PC-9 (cell line): ENCODE measurements at regions not wholly inside any gene's neighbourhood (a gene's known extent, or its start where the extent isn't known, plus 50 kb on each side); places are given as distances from the start of the nearest gene placed in this dataset.

ENCODE experiments used
- BruUV-seq: library from RNA; stranded (reverse); fragments of 400-500 nt; replicated peaks from 2 replicates; lab custom pipeline; 2021; lab: Mats Ljungman, UMichigan
- CTCF ChIA-PET: fragments of 300-600 bp; sonication (Branson Sonifier 250); formaldehyde crosslinking; loops from one replicate; lab custom pipeline; 2022; ENCODE audit warnings: antibody characterized with exemption; lab: Charles Lee
- POLR2A ChIA-PET: fragments of 300-600 bp; sonication (Branson Sonifier 250); formaldehyde crosslinking; loops from one replicate; lab custom pipeline; 2022; ENCODE audit warnings: antibody characterized with exemption; ENCODE audit not compliant: unreplicated experiment; lab: Charles Lee
- DNase-seq, 2 experiments: peaks; one replicate each; pipeline versions ENCODE4 v3.0.0 to v3.0.0-alpha.2; 2015 to 2022; ENCODE audit warnings: mixed read lengths in 1 of 2
- H2AFZ ChIP-seq: fragments of 200-600 bp; sonication (generic); 2 replicates; pipeline ENCODE4 v1.8.1; 2017; ENCODE audit warnings: antibody characterized with exemption
- H3F3A ChIP-seq: fragments of 200-600 bp; sonication (generic); 2 replicates; pipeline ENCODE4 v1.8.1; 2017; ENCODE audit warnings: antibody characterized with exemption, mild to moderate bottlenecking, low read depth; ENCODE audit not compliant: insufficient read depth
- H3K27ac ChIP-seq: fragments of 200-600 bp; sonication (generic); 2 replicates; pipeline ENCODE4 v1.6.1; 2016; ENCODE audit warnings: mixed run types
- H3K27me3 ChIP-seq: fragments of 200-600 bp; sonication (generic); 2 replicates; pipeline ENCODE4 v1.6.1; 2016; ENCODE audit warnings: low read depth, mixed run types; ENCODE audit not compliant: insufficient read depth
- H3K36me3 ChIP-seq: fragments of 200-600 bp; sonication (generic); 2 replicates; pipeline ENCODE4 v1.6.1; 2016; ENCODE audit warnings: low read depth, mixed run types
- H3K4me1 ChIP-seq: fragments of 200-600 bp; sonication (generic); replicated peaks from 2 replicates; pipeline ENCODE4 v1.6.1; 2016; ENCODE audit warnings: mixed run types; ENCODE audit not compliant: insufficient read depth
- H3K4me2 ChIP-seq: fragments of 200-600 bp; sonication (generic); 2 replicates; pipeline ENCODE4 v1.6.1; 2017; ENCODE audit warnings: mixed run types
- H3K4me3 ChIP-seq: fragments of 200-600 bp; sonication (generic); 2 replicates; pipeline ENCODE4 v1.6.1; 2016; ENCODE audit warnings: mixed run types
- H3K79me2 ChIP-seq: fragments of 200-600 bp; sonication (generic); 2 replicates; pipeline ENCODE4 v1.6.1; 2017; ENCODE audit warnings: low read depth, mixed run types
- H3K9me2 ChIP-seq: fragments of 200-600 bp; sonication (generic); 2 replicates; pipeline ENCODE4 v1.8.1; 2017; ENCODE audit warnings: mild to moderate bottlenecking; ENCODE audit not compliant: insufficient read depth
- H3K9me3 ChIP-seq: fragments of 200-600 bp; sonication (generic); 2 replicates; pipeline ENCODE4 v1.8.1; 2016; ENCODE audit warnings: low read depth; ENCODE audit not compliant: insufficient read depth
- H4K20me1 ChIP-seq: fragments of 200-600 bp; sonication (generic); 2 replicates; pipeline ENCODE4 v1.8.1; 2017; ENCODE audit not compliant: insufficient read depth
- CTCF ChIP-seq: fragments of 200-600 bp; sonication (generic); conservative IDR thresholded peaks from 2 replicates; pipeline ENCODE4 v1.6.1; 2017; ENCODE audit warnings: mixed run types, antibody characterized with exemption, mild to moderate bottlenecking, moderate library complexity
- EZH2 ChIP-seq: fragments of 200-600 bp; sonication (generic); IDR thresholded peaks from 2 replicates; pipeline ENCODE4 v1.8.0; 2017; ENCODE audit warnings: antibody characterized with exemption, low read depth
- intact Hi-C: fragments of 100-400 bp; cut with micrococcal nuclease; formaldehyde crosslinking; loops from one replicate; pipeline ENCODE4 v1.10.0; 2022; ENCODE audit not compliant: unreplicated experiment

- H3F3A ChIP-seq, result no peaks in the 10 kb centered on the region
- H3K79me2 ChIP-seq, result no peaks in the 10 kb centered on the region
- TF ChIP-seq CTCF (no peak), EZH2 (no peak)
- H3K9me3 ChIP-seq, result no peaks in the 10 kb centered on the region; the same call in 1 of the 2 replicates
- ChIA-PET POLR2A (interaction anchor here (0.6 kb wide), 1 partner anchor 827 kb away, joined by 19 read pairs; no protein-coding TSS in a partner anchor), CTCF (no interaction called here)
- no peak overlapping the region for H3K4me3 ChIP-seq
- H3K27ac ChIP-seq, result no peak overlapping the region
- no peak overlapping the region for H2AFZ ChIP-seq
- H3K27me3 ChIP-seq, result no peaks in the 10 kb centered on the region
- no peaks in the 10 kb centered on the region for H3K4me1 ChIP-seq
- intact Hi-C loops, result no loop called here
- H3K4me2 ChIP-seq, result no peak overlapping the region
- H3K9me2 ChIP-seq, result no peaks in the 10 kb centered on the region
- no peaks in the 10 kb centered on the region for H3K36me3 ChIP-seq
- no peak for DNase-seq
- no TSS peak for BruUV-seq
- H4K20me1 ChIP-seq, result no peaks in the 10 kb centered on the region
These were observed 327.3 kb downstream of the INHBA start for GRCh38 chr7:41375582-41375981.

GRCh38 chr7:41374150-41374848, 328.6 kb downstream of the INHBA start:
- Histone ChIP-seq H3K27me3 (no peaks in the 10 kb centered on the region), H3K4me1 (no peaks in the 10 kb centered on the region), H3K4me3 (no peak overlapping the region), H3K79me2 (no peaks in the 10 kb centered on the region), H3K9me3 (no peaks in the 10 kb centered on the region; the same call in 1 of the 2 replicates), H3F3A (no peaks in the 10 kb centered on the region), H4K20me1 (no peaks in the 10 kb centered on the region), H3K9me2 (no peaks in the 10 kb centered on the region), H3K36me3 (no peaks in the 10 kb centered on the region), H2AFZ (no peak overlapping the region), H3K4me2 (no peak overlapping the region), H3K27ac (no peak overlapping the region)
- POLR2A ChIA-PET, result no interaction called here
- no TSS peak for BruUV-seq
- CTCF ChIA-PET, result no interaction called here
- DNase-seq, result peak in 1 of 2 experiments; percentile 14
- intact Hi-C loops, result no loop called here
- no peak for TF ChIP-seq CTCF
- no peak for TF ChIP-seq EZH2

- H3K9me3 ChIP-seq, result peaks cover 6% of the 10 kb centered on the region; the same call in 1 of the 2 replicates
- TF ChIP-seq EZH2, result no peak
- no peak for TF ChIP-seq CTCF
- H3K4me1 ChIP-seq, result no peaks in the 10 kb centered on the region
- H3K79me2 ChIP-seq, result no peaks in the 10 kb centered on the region
- H2AFZ ChIP-seq, result no peak overlapping the region
- H3K4me2 ChIP-seq, result no peak overlapping the region
- no peaks in the 10 kb centered on the region for H3K9me2 ChIP-seq
- H3F3A ChIP-seq, result no peaks in the 10 kb centered on the region
- no peaks in the 10 kb centered on the region for H3K27me3 ChIP-seq
- H3K27ac ChIP-seq, result no peak overlapping the region
- H3K4me3 ChIP-seq, result no peak overlapping the region
- no peak for DNase-seq
- no peaks in the 10 kb centered on the region for H4K20me1 ChIP-seq
- CTCF ChIA-PET, result no interaction called here
- BruUV-seq, result no TSS peak
- intact Hi-C loops, result no loop called here
- POLR2A ChIA-PET, result no interaction called here
- no peaks in the 10 kb centered on the region for H3K36me3 ChIP-seq
These were observed 334.7 kb downstream of the INHBA start for GRCh38 chr7:41367967-41368882.
